H9 (cell line): ENCODE measurements at regions not wholly inside any gene's neighbourhood (a gene's known extent, or its start where the extent isn't known, plus 50 kb on each side); places are given as distances from the start of the nearest gene placed in this dataset.

Experiments
- DNase-seq: peaks from one replicate; pipeline ENCODE4 v3.0.0-alpha.2; 2017
- H2AFZ ChIP-seq: one replicate; pipeline ENCODE4 v1.6.1; 2013; ENCODE audit warnings: mild to moderate bottlenecking, low read length, control low read depth, moderate library complexity
- H2AK5ac ChIP-seq: 2 replicates; pipeline ENCODE4 v1.6.1; 2013; ENCODE audit warnings: low read length, control low read depth, mixed read lengths; ENCODE audit not compliant: insufficient read length
- H2BK120ac ChIP-seq: one replicate; pipeline ENCODE4 v1.6.1; 2013; ENCODE audit warnings: low read depth, mild to moderate bottlenecking, low read length, control low read depth, inconsistent platforms; ENCODE audit not compliant: poor library complexity, severe bottlenecking
- H2BK12ac ChIP-seq: 2 replicates; pipeline ENCODE4 v1.6.1; 2013; ENCODE audit warnings: low read length, control low read depth, mixed read lengths, low read depth; ENCODE audit not compliant: insufficient read length
- H2BK15ac ChIP-seq: 2 replicates; pipeline ENCODE4 v1.6.1; 2013; ENCODE audit warnings: low read depth, low read length, control low read depth
- H2BK20ac ChIP-seq: one replicate; pipeline ENCODE4 v1.6.1; 2013; ENCODE audit warnings: low read depth, mild to moderate bottlenecking, low read length, control low read depth, inconsistent platforms; ENCODE audit not compliant: poor library complexity, severe bottlenecking
- H2BK5ac ChIP-seq: 2 replicates; pipeline ENCODE4 v1.6.1; 2013; ENCODE audit warnings: low read length, control low read depth, mixed read lengths; ENCODE audit not compliant: insufficient read length
- H3K14ac ChIP-seq: 2 replicates; pipeline ENCODE4 v1.6.1; 2013; ENCODE audit warnings: low read length, control low read depth; ENCODE audit not compliant: insufficient read depth
- H3K18ac ChIP-seq: 2 replicates; pipeline ENCODE4 v1.6.1; 2013; ENCODE audit warnings: low read depth, mild to moderate bottlenecking, mixed read lengths, low read length, control low read depth; ENCODE audit not compliant: insufficient read length
- H3K23ac ChIP-seq: 2 replicates; pipeline ENCODE4 v1.6.1; 2013; ENCODE audit warnings: low read length, control low read depth, mixed read lengths, low read depth; ENCODE audit not compliant: insufficient read length
- H3K23me2 ChIP-seq: 2 replicates; pipeline ENCODE4 v1.6.1; 2013; ENCODE audit warnings: low read depth, mild to moderate bottlenecking, mixed read lengths, low read length, control low read depth; ENCODE audit not compliant: insufficient read length, poor library complexity, severe bottlenecking
- H3K27ac ChIP-seq: 2 replicates; pipeline ENCODE4 v1.5.1; 2013; ENCODE audit warnings: low read length, control low read depth, mixed read lengths, low read depth; ENCODE audit not compliant: insufficient read length
- H3K27me3 ChIP-seq: 2 replicates; pipeline ENCODE4 v1.6.1; 2013; ENCODE audit warnings: low read length, control low read depth, inconsistent platforms; ENCODE audit not compliant: insufficient read depth
- H3K4ac ChIP-seq: 2 replicates; pipeline ENCODE4 v1.6.1; 2013; ENCODE audit warnings: low read depth, mild to moderate bottlenecking, control low read depth, inconsistent platforms, low read length, moderate library complexity
- H3K4me1 ChIP-seq: 2 replicates; pipeline ENCODE4 v1.6.1; 2013; ENCODE audit warnings: low read length, control low read depth, inconsistent platforms; ENCODE audit not compliant: insufficient read depth
- H3K4me2 ChIP-seq: 2 replicates; pipeline ENCODE4 v1.6.1; 2013; ENCODE audit warnings: low read length, control low read depth, mixed read lengths; ENCODE audit not compliant: insufficient read length, insufficient read depth
- H3K56ac ChIP-seq: 2 replicates; pipeline ENCODE4 v1.6.1; 2013; ENCODE audit warnings: low read depth, mild to moderate bottlenecking, mixed read lengths, low read length, control low read depth; ENCODE audit not compliant: insufficient read length
- H3K79me1 ChIP-seq: 2 replicates; pipeline ENCODE4 v1.6.1; 2013; ENCODE audit warnings: low read depth, mild to moderate bottlenecking, moderate library complexity, low read length, control low read depth, inconsistent platforms; ENCODE audit not compliant: insufficient read depth, poor library complexity, severe bottlenecking
- H3K79me2 ChIP-seq: 2 replicates; pipeline ENCODE4 v1.6.1; 2013; ENCODE audit warnings: low read length, control low read depth, inconsistent platforms; ENCODE audit not compliant: insufficient read depth
- H3K9ac ChIP-seq: 2 replicates; pipeline ENCODE4 v1.6.1; 2013; ENCODE audit warnings: low read length, control low read depth, mixed read lengths; ENCODE audit not compliant: insufficient read length; ENCODE audit errors: extremely low read depth
- H3K9me3 ChIP-seq: one replicate; pipeline ENCODE4 v1.6.1; 2013; ENCODE audit warnings: low read depth, low read length, inconsistent platforms; ENCODE audit not compliant: control insufficient read depth
- H3T11ph ChIP-seq: one replicate; pipeline ENCODE4 v1.6.1; 2013; ENCODE audit warnings: mild to moderate bottlenecking, low read length, control low read depth, inconsistent platforms
- H4K20me1 ChIP-seq: one replicate; pipeline ENCODE4 v1.6.1; 2013; ENCODE audit not compliant: control insufficient read depth, insufficient read length, insufficient read depth
- H4K5ac ChIP-seq: 2 replicates; pipeline ENCODE4 v1.6.1; 2013; ENCODE audit warnings: low read depth, mild to moderate bottlenecking, mixed read lengths, low read length, control low read depth; ENCODE audit not compliant: insufficient read length
- H4K8ac ChIP-seq: replicated peaks from 2 replicates; pipeline ENCODE4 v1.6.1; 2013; ENCODE audit warnings: low read length, control low read depth, mixed read lengths, low read depth; ENCODE audit not compliant: insufficient read length
- H4K91ac ChIP-seq: 2 replicates; pipeline ENCODE4 v1.6.1; 2013; ENCODE audit warnings: low read depth, mild to moderate bottlenecking, moderate library complexity, mixed read lengths, low read length, control low read depth; ENCODE audit not compliant: insufficient read length
- H3K27ac Mint-ChIP-seq, 3 experiments: 2 replicates in 2 of 3; 3 replicates in 1 of 3; pipeline ENCODE4 v1.8.0; 2020 to 2021; ENCODE audit warnings: mixed read lengths in 3 of 3, mild to moderate bottlenecking in 1 of 3, moderate library complexity in 1 of 3
- H3K27me3 Mint-ChIP-seq: 2 replicates; pipeline ENCODE4 v1.8.0; 2021; ENCODE audit warnings: low read depth, mild to moderate bottlenecking, moderate library complexity, mixed read lengths
- H3K36me3 Mint-ChIP-seq, 3 experiments: 2 replicates in 2 of 3; 3 replicates in 1 of 3; pipeline ENCODE4 v1.8.0; 2020 to 2021; ENCODE audit warnings: low read depth in 3 of 3, mixed read lengths in 3 of 3; ENCODE audit not compliant: insufficient read depth in 1 of 3
- H3K4me1 Mint-ChIP-seq, 2 experiments: 2 replicates each; pipeline ENCODE4 v1.8.0; 2020; ENCODE audit warnings: mixed read lengths in 2 of 2
- H3K4me3 Mint-ChIP-seq, 2 experiments: 2 replicates in 1 of 2; 3 replicates in 1 of 2; pipeline ENCODE4 v1.8.0; 2020 to 2021; ENCODE audit warnings: mild to moderate bottlenecking in 2 of 2, mixed read lengths in 2 of 2, moderate library complexity in 1 of 2
- H3K9me3 Mint-ChIP-seq, 2 experiments: 2 replicates in 1 of 2; 3 replicates in 1 of 2; pipeline ENCODE4 v1.8.0; 2020; ENCODE audit warnings: mild to moderate bottlenecking in 2 of 2, mixed read lengths in 2 of 2, moderate library complexity in 1 of 2
- WGBS: extraction: QIAGEN DNeasy Blood & Tissue Kit; methylation state at CpG from one replicate; pipeline ENCODE4 v1.1.7; 2013; ENCODE audit warnings: missing lambda C conversion rate, low lambda C conversion rate, mixed read lengths; ENCODE audit not compliant: insufficient read length; ENCODE audit errors: extremely low coverage; 5-methylcytosine and 5-hydroxymethylcytosine counted together
- TF ChIP-seq, protein P1 (sequence below): fragments of 200-600 bp; sonication (generic); conservative IDR thresholded peaks from 3 replicates; pipeline ENCODE4 v1.8.0; 2021; ENCODE audit warnings: antibody characterized with exemption, mild to moderate bottlenecking

GRCh38 chr2:12251121-12251520 is 465.6 kb upstream of the TRIB2 start:
- H3K36me3 Mint-ChIP-seq = no peaks in the 10 kb centered on the region
- H3K79me2 ChIP-seq = no peaks in the 10 kb centered on the region
- H3K27ac Mint-ChIP-seq = no peak overlapping the region
- H2AFZ ChIP-seq = no peak overlapping the region
- no peak overlapping the region for H4K5ac ChIP-seq
- no peak overlapping the region for H3K14ac ChIP-seq
- no peak overlapping the region for H2BK20ac ChIP-seq
- H3K4me1 ChIP-seq = no peaks in the 10 kb centered on the region; the same call in 1 of the 2 replicates
- no CpG with 5 or more reads among the region's 2 CpGs for WGBS
- H3K4ac ChIP-seq = no peak overlapping the region
- no peaks in the 10 kb centered on the region for H3K9me3 Mint-ChIP-seq
- H3K18ac ChIP-seq = no peak overlapping the region
- H4K91ac ChIP-seq = no peak overlapping the region
- DNase-seq = no peak
- no peak overlapping the region for H2AK5ac ChIP-seq
- H3K27me3 ChIP-seq = no peaks in the 10 kb centered on the region
- H3K27me3 Mint-ChIP-seq = no peaks in the 10 kb centered on the region
- H3T11ph ChIP-seq = no peak overlapping the region
- H2BK120ac ChIP-seq = no peak overlapping the region
- no peak overlapping the region for H2BK5ac ChIP-seq
- H3K4me2 ChIP-seq = no peak overlapping the region
- H3K9me3 ChIP-seq = no peaks in the 10 kb centered on the region
- no peak overlapping the region for H3K56ac ChIP-seq
- H3K27ac ChIP-seq = no peak overlapping the region
- H3K4me1 Mint-ChIP-seq = peaks cover 15 to 17% of the 10 kb centered on the region in 2 experiments
- no peak overlapping the region for H2BK15ac ChIP-seq
- no peak overlapping the region for H2BK12ac ChIP-seq
- no peak overlapping the region for H3K9ac ChIP-seq
- H3K4me3 Mint-ChIP-seq = no peak overlapping the region
- no peak overlapping the region for H4K8ac ChIP-seq
- no peaks in the 10 kb centered on the region for H3K79me1 ChIP-seq
- H4K20me1 ChIP-seq = no peaks in the 10 kb centered on the region
- H3K23me2 ChIP-seq = no peaks in the 10 kb centered on the region
- H3K23ac ChIP-seq = no peak overlapping the region
- TF ChIP-seq, protein P1, sequence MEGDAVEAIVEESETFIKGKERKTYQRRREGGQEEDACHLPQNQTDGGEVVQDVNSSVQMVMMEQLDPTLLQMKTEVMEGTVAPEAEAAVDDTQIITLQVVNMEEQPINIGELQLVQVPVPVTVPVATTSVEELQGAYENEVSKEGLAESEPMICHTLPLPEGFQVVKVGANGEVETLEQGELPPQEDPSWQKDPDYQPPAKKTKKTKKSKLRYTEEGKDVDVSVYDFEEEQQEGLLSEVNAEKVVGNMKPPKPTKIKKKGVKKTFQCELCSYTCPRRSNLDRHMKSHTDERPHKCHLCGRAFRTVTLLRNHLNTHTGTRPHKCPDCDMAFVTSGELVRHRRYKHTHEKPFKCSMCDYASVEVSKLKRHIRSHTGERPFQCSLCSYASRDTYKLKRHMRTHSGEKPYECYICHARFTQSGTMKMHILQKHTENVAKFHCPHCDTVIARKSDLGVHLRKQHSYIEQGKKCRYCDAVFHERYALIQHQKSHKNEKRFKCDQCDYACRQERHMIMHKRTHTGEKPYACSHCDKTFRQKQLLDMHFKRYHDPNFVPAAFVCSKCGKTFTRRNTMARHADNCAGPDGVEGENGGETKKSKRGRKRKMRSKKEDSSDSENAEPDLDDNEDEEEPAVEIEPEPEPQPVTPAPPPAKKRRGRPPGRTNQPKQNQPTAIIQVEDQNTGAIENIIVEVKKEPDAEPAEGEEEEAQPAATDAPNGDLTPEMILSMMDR = no peak
